ENCODE measurements at regions not wholly inside any gene's neighbourhood (a gene's known extent, or its start where the extent isn't known, plus 50 kb on each side); places are given as distances from the start of the nearest gene placed in this dataset.

- TF ChIP-seq CTCF (IDR thresholded peaks at IDR 0.05): no peak
- TF ChIP-seq ZFX (IDR thresholded peaks at IDR 0.05; ENCODE audit: borderline replicate concordance): no peak
Measured at GRCh38 chr1:221573756-221574155, 168.1 kb downstream of the DUSP10 start.
